Heart right ventricle (tissue), 16 donors: ENCODE measurements at regions not wholly inside any gene's neighbourhood (a gene's known extent, or its start where the extent isn't known, plus 50 kb on each side); places are given as distances from the start of the nearest gene placed in this dataset.

Experiments used
- ATAC-seq, 8 donors: fragments of 200-7000 bp; cut with Tn5 transposase; one replicate each; pipeline ENCODE4 v1.9.1; 2020; ENCODE audit warnings: mild to moderate bottlenecking in 8 of 8, moderate library complexity in 8 of 8, moderate number of reproducible peaks in 1 of 8
- DNase-seq, 2 donors: peaks; one replicate each; pipeline ENCODE4 v3.0.0-alpha.2; 2020
- H3K27ac ChIP-seq, 10 donors: fragments of 200-600 bp; sonication (generic) in 2 of 10; one replicate each; pipeline versions ENCODE4 v1.5.0 to v1.8.0; 2020 to 2022; ENCODE audit warnings: mild to moderate bottlenecking in 3 of 10
- H3K27me3 ChIP-seq, 7 donors: fragments of 200-600 bp; one replicate each; pipeline ENCODE4 v1.8.0; 2021 to 2022; ENCODE audit warnings: mild to moderate bottlenecking in 2 of 7
- H3K36me3 ChIP-seq, 9 donors: fragments of 200-600 bp; sonication (generic) in 1 of 9; one replicate each; pipeline versions ENCODE4 v1.5.0 to v1.8.0; 2020 to 2022; ENCODE audit warnings: mild to moderate bottlenecking in 2 of 9
- H3K4me1 ChIP-seq, 9 donors: fragments of 200-600 bp; sonication (generic) in 1 of 9; one replicate each; pipeline versions ENCODE4 v1.5.0 to v1.8.0; 2020 to 2022; ENCODE audit warnings: mild to moderate bottlenecking in 4 of 9
- H3K4me3 ChIP-seq, 10 donors: fragments of 200-600 bp; sonication (generic) in 2 of 10; one replicate each; pipeline versions ENCODE4 v1.5.0 to v1.8.0; 2020 to 2022; ENCODE audit warnings: mild to moderate bottlenecking in 7 of 10, moderate library complexity in 2 of 10
- H3K9me3 ChIP-seq, 11 donors: fragments of 200-600 bp in 10 of 11; sonication (generic) in 2 of 11; one replicate each; pipeline versions ENCODE4 v1.5.0 to v1.8.0; 2013 to 2022; ENCODE audit warnings: mild to moderate bottlenecking in 2 of 11, control low read depth in 1 of 11, moderate library complexity in 1 of 11
- WGBS, 2 donors: extraction: QIAGEN DNeasy Blood & Tissue Kit; methylation state at CpG; one replicate each; pipeline ENCODE4 v1.1.7; 2013; ENCODE audit warnings: inconsistent platforms in 1 of 2; 5-methylcytosine and 5-hydroxymethylcytosine counted together
- intact Hi-C, 10 donors: fragments of 100-400 bp; cut with DNase I; formaldehyde crosslinking; loops; one replicate each; pipeline versions ENCODE4 v1.11.1 to v1.14.2; 2022
- TF ChIP-seq, protein P1 (sequence below), 9 donors: fragments of 200-600 bp; sonication (generic) in 2 of 9; IDR thresholded peaks; one replicate each; pipeline versions ENCODE4 v1.5.0 to v1.8.0; 2021 to 2022; ENCODE audit warnings: antibody characterized with exemption in 9 of 9, mild to moderate bottlenecking in 5 of 9, moderate library complexity in 1 of 9
- donor health status: Arrhythmogenic right ventricular cardiomyopathy.
- donor health status: ischemic (EF 13 %, LVEDD 7.1; RV severe dilation, severe dysfunction).
- donor health status: healthy with polysubstance abuse.
- donor health status: DM: no; HTN: yes; CAD: no.
- donor health status: DM: no; HTN: no; CAD: no.
- donor health status: ischemic (EF 25% LVEDD 6.9; RV normal size, moderate dysfunction).
- donor health status: ischemic (EF 25% LVEDD 5.7; RV mildly dilated, moderate dysfunction).
- donor health status: healthy.
- donor health status: DM: yes; HTN: yes; CAD: no.
- donor health status: Ischemic cardiomyopathy.
- donor health status: ischemic (EF 35%, LVEDD 5.7; RV mildly dilated, moderate dysfunction).
- donor health status: nonischemic (EF 11% LVEDD 7.7; RV severe dilation, severe dysfunction).
- donor health status: DM: yes; HTN: yes; CAD: no.
- donor health status: PGD.
- donor health status: ischemic (EF 29% LVEDD 5.4; RV normal size, mild dysfunction).
- donor health status: nonischemic (EF 23%, LVEDD 6.1; RV moderate dilation, normal function).

GRCh38 chr11:116527180-116527991 lies 245.4 kb downstream of the BUD13 start:
- H3K4me1 ChIP-seq: no peaks in the 10 kb centered on the region
- intact Hi-C loops: no loop called here
- ATAC-seq (no peak), DNase-seq (no peak)
- peaks cover 0 to 52% (median 33%) of the 10 kb centered on the region in 7 donors for H3K27me3 ChIP-seq
- H3K27ac ChIP-seq: no peak overlapping the region
- peaks cover 0 to 8% (median 0%) of the 10 kb centered on the region in 11 donors for H3K9me3 ChIP-seq
- WGBS, 2 donors: 86 to 88% methylated on average over 10 of the region's 10 CpGs
- H3K4me3 ChIP-seq: no peak overlapping the region
- TF ChIP-seq, protein P1, sequence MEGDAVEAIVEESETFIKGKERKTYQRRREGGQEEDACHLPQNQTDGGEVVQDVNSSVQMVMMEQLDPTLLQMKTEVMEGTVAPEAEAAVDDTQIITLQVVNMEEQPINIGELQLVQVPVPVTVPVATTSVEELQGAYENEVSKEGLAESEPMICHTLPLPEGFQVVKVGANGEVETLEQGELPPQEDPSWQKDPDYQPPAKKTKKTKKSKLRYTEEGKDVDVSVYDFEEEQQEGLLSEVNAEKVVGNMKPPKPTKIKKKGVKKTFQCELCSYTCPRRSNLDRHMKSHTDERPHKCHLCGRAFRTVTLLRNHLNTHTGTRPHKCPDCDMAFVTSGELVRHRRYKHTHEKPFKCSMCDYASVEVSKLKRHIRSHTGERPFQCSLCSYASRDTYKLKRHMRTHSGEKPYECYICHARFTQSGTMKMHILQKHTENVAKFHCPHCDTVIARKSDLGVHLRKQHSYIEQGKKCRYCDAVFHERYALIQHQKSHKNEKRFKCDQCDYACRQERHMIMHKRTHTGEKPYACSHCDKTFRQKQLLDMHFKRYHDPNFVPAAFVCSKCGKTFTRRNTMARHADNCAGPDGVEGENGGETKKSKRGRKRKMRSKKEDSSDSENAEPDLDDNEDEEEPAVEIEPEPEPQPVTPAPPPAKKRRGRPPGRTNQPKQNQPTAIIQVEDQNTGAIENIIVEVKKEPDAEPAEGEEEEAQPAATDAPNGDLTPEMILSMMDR (IDR thresholded peaks at IDR 0.05): no peak
- no peaks in the 10 kb centered on the region for H3K36me3 ChIP-seq

- intact Hi-C loops: no loop called here
- WGBS, 2 donors: 49 to 52% methylated on average over 4 of the region's 4 CpGs
- no peak for ATAC-seq
- Histone ChIP-seq H3K9me3 (peaks cover 0 to 8% (median 0%) of the 10 kb centered on the region in 11 donors), H3K4me1 (no peaks in the 10 kb centered on the region), H3K4me3 (no peak overlapping the region), H3K36me3 (no peaks in the 10 kb centered on the region), H3K27ac (no peak overlapping the region), H3K27me3 (peaks cover 0 to 45% (median 28%) of the 10 kb centered on the region in 7 donors)
- TF ChIP-seq, protein P1 (IDR thresholded peaks at IDR 0.05): no peak
- no peak for DNase-seq
Measured at GRCh38 chr11:116525961-116526495, 246.8 kb downstream of the BUD13 start.

DNA sequence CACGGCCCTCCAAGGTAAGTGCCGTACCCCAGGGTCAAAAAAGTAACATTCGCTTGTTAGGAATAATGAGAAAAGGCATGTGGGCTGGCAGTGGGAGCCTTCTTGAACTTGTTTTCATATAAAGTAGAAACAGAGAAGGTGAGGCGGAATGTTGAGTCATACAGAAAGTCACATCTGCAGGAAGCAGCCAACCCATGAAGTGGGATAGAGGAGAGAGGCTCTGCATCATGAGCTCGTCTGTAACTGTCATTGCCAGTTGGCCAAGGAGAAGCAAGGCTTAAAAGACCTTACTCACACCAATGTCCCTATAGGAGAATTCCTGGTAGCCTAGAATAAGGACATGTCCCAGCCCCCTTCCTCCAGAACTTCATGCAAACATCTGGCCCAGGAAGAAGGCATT lies 253.3 kb downstream of the BUD13 start:
- Histone ChIP-seq H3K36me3 (no peaks in the 10 kb centered on the region), H3K27me3 (peaks cover 0 to 24% (median 11%) of the 10 kb centered on the region in 7 donors), H3K4me3 (no peak overlapping the region), H3K4me1 (no peaks in the 10 kb centered on the region), H3K27ac (no peak overlapping the region), H3K9me3 (no peaks in the 10 kb centered on the region)
- 83 to 84% methylated on average over 5 of the region's 5 CpGs for WGBS, 2 donors
- DNase-seq: no peak
- intact Hi-C loops: no loop called here
- ATAC-seq: no peak
- TF ChIP-seq, protein P1 (IDR thresholded peaks at IDR 0.05): no peak

DNA sequence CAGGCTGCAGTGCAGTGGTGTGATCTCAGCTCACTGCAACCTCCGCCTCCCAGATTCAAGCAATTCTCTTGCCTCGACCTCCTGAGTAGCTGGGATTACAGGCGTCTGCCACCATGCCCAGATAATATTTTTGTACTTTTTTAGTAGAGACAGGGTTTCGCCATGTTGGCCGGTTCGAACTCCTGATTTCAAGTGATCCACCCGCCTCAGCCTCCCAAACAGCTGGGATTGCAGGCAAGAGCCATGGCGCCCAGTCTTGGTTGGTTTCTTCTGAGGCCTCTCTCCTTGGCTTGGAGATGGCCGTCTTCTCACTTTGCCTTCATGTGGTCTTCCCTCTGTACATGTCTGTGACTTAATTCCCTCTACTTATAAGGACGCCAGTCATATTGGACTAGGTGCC lies 254.6 kb downstream of the BUD13 start:
- Histone ChIP-seq H3K36me3 (no peaks in the 10 kb centered on the region), H3K27me3 (peaks cover 0 to 32% (median 20%) of the 10 kb centered on the region in 7 donors), H3K9me3 (no peaks in the 10 kb centered on the region), H3K4me1 (no peaks in the 10 kb centered on the region), H3K4me3 (no peak overlapping the region), H3K27ac (no peak overlapping the region)
- intact Hi-C loops: no loop called here
- ATAC-seq (no peak), DNase-seq (no peak)
- 78 to 88% methylated on average over 10 of the region's 10 CpGs for whole genome bisulfite sequencing, 2 donors
- TF ChIP-seq, protein P1 (IDR thresholded peaks at IDR 0.05): no peak
